Type B pancreatic cell (in vitro differentiated cells): ENCODE measurements at regions not wholly inside any gene's neighbourhood (a gene's known extent, or its start where the extent isn't known, plus 50 kb on each side); places are given as distances from the start of the nearest gene placed in this dataset.

Source experiments
- DNase-seq: peaks from one replicate; pipeline ENCODE4 v3.0.0; 2021; ENCODE audit warnings: mixed read lengths; ENCODE audit not compliant: unreplicated experiment; ENCODE audit errors: extremely low spot score
- H3K27ac Mint-ChIP-seq: 2 replicates; pipeline ENCODE4 v1.8.0; 2021; ENCODE audit warnings: mild to moderate bottlenecking, mixed read lengths
- H3K27me3 Mint-ChIP-seq: 2 replicates; pipeline ENCODE4 v1.8.0; 2021; ENCODE audit warnings: mixed read lengths
- H3K36me3 Mint-ChIP-seq: 2 replicates; pipeline ENCODE4 v1.8.0; 2021; ENCODE audit warnings: mixed read lengths
- H3K4me1 Mint-ChIP-seq: one replicate; pipeline ENCODE4 v1.8.0; 2021; ENCODE audit warnings: mixed read lengths; ENCODE audit not compliant: unreplicated experiment
- H3K4me3 Mint-ChIP-seq: 2 replicates; pipeline ENCODE4 v1.8.0; 2021; ENCODE audit warnings: mild to moderate bottlenecking, mixed read lengths
- H3K9me3 Mint-ChIP-seq: 2 replicates; pipeline ENCODE4 v1.8.0; 2021; ENCODE audit warnings: mixed read lengths
- CTCF ChIP-seq: fragments of 200-600 bp; sonication (generic); conservative IDR thresholded peaks from 2 replicates; pipeline ENCODE4 v1.5.0; 2021; ENCODE audit warnings: antibody characterized with exemption, mild to moderate bottlenecking

- Mint-ChIP-seq H3K27ac (no peak overlapping the region), H3K36me3 (no peaks in the 10 kb centered on the region), H3K4me3 (no peak overlapping the region), H3K27me3 (peaks cover 9% of the 10 kb centered on the region), H3K9me3 (no peaks in the 10 kb centered on the region), H3K4me1 (peaks cover 20% of the 10 kb centered on the region)
- no peak for DNase-seq
- TF ChIP-seq CTCF: no peak
Observed at GRCh38 chr5:107286447-107287098, 384.2 kb downstream of the EFNA5 start.

GRCh38 chr5:107285772-107286171, 385.0 kb downstream of the EFNA5 start:
- no peak for DNase-seq

GRCh38 chr5:107284822-107285525, 385.8 kb downstream of the EFNA5 start:
- H3K4me1 Mint-ChIP-seq: peaks cover 15% of the 10 kb centered on the region
- peak overlapping the region; percentile 27 for H3K27ac Mint-ChIP-seq
- peaks cover 9% of the 10 kb centered on the region for H3K27me3 Mint-ChIP-seq
- no peak for TF ChIP-seq CTCF
- no peak overlapping the region for H3K4me3 Mint-ChIP-seq
- DNase-seq: no peak
- no peaks in the 10 kb centered on the region for H3K36me3 Mint-ChIP-seq
- no peaks in the 10 kb centered on the region for H3K9me3 Mint-ChIP-seq

More at GRCh38 chr5:107285772-107286171, 385.0 kb downstream of the EFNA5 start:
- Mint-ChIP-seq H3K36me3 (no peaks in the 10 kb centered on the region), H3K27ac (no peak overlapping the region), H3K4me3 (no peak overlapping the region), H3K9me3 (no peaks in the 10 kb centered on the region), H3K4me1 (peaks cover 21% of the 10 kb centered on the region), H3K27me3 (peaks cover 9% of the 10 kb centered on the region)
- TF ChIP-seq CTCF: no peak

- peaks cover 15% of the 10 kb centered on the region for H3K4me1 Mint-ChIP-seq
- peaks cover 6% of the 10 kb centered on the region for H3K27me3 Mint-ChIP-seq
- no peak for TF ChIP-seq CTCF
- no peaks in the 10 kb centered on the region for H3K9me3 Mint-ChIP-seq
- H3K36me3 Mint-ChIP-seq: no peaks in the 10 kb centered on the region
- no peak for DNase-seq
- H3K4me3 Mint-ChIP-seq: no peak overlapping the region
- H3K27ac Mint-ChIP-seq: no peak overlapping the region
Observed at GRCh38 chr5:107282061-107282460, 388.7 kb downstream of the EFNA5 start.

- Mint-ChIP-seq H3K4me3 (no peak overlapping the region), H3K4me1 (peaks cover 15% of the 10 kb centered on the region), H3K27ac (no peak overlapping the region), H3K27me3 (peaks cover 7% of the 10 kb centered on the region), H3K36me3 (no peaks in the 10 kb centered on the region), H3K9me3 (peaks cover 6% of the 10 kb centered on the region)
- no peak for DNase-seq
- TF ChIP-seq CTCF: no peak
Observed at GRCh38 chr5:107278774-107279173, 392.0 kb downstream of the EFNA5 start.
